Lung (tissue), 11 donors: ENCODE measurements at regions not wholly inside any gene's neighbourhood (a gene's known extent, or its start where the extent isn't known, plus 50 kb on each side); places are given as distances from the start of the nearest gene placed in this dataset.
A peak's percentile ranks its signal among the peaks of the same experiment; 100 is the strongest.
"Not testable (repeated sequence)": the region's sequence is repeated elsewhere in the genome, so short reads cannot be mapped to it uniquely, and the experiment has no call there.

Experiments
- ATAC-seq: fragments of 200-7000 bp; cut with Tn5 transposase; one replicate; pipeline ENCODE4 v1.9.1; 2020; ENCODE audit warnings: moderate number of reproducible peaks; ENCODE audit not compliant: insufficient read depth, low FRiP score
- DNase-seq, 3 donors: peaks; one replicate each; pipeline ENCODE4 v3.0.0-alpha.2; 2013 to 2017
- H3K27ac ChIP-seq, 2 donors: one replicate each; pipeline ENCODE4 v1.5.1; 2013; ENCODE audit warnings: mild to moderate bottlenecking in 2 of 2, moderate library complexity in 2 of 2, control low read depth in 1 of 2, inconsistent platforms in 1 of 2, low read depth in 1 of 2, low read length in 1 of 2
- H3K27me3 ChIP-seq, 3 donors: one replicate each; pipeline ENCODE4 v1.5.1; 2013; ENCODE audit warnings: low read length in 2 of 3; ENCODE audit not compliant: control insufficient read depth in 3 of 3, insufficient read depth in 3 of 3
- H3K36me3 ChIP-seq, 4 donors: one replicate each; pipeline ENCODE4 v1.5.1; 2013; ENCODE audit warnings: low read length in 4 of 4, mild to moderate bottlenecking in 1 of 4, moderate library complexity in 1 of 4; ENCODE audit not compliant: control insufficient read depth in 4 of 4, insufficient read depth in 4 of 4
- H3K4me1 ChIP-seq, 5 donors: one replicate each; pipeline ENCODE4 v1.5.1; 2013; ENCODE audit warnings: low read length in 5 of 5, mild to moderate bottlenecking in 2 of 5, moderate library complexity in 1 of 5; ENCODE audit not compliant: control insufficient read depth in 5 of 5, insufficient read depth in 5 of 5
- H3K4me3 ChIP-seq: one replicate; pipeline ENCODE4 v1.5.1; 2013; ENCODE audit warnings: mild to moderate bottlenecking, control low read depth, moderate library complexity
- H3K9ac ChIP-seq, 2 donors: one replicate each; pipeline ENCODE4 v1.5.1; 2013; ENCODE audit warnings: low read length in 2 of 2, control low read depth in 1 of 2; ENCODE audit not compliant: insufficient read depth in 1 of 2
- H3K9me3 ChIP-seq, 4 donors: one replicate each; pipeline ENCODE4 v1.5.1; 2013; ENCODE audit warnings: low read length in 3 of 4, mild to moderate bottlenecking in 1 of 4, moderate library complexity in 1 of 4; ENCODE audit not compliant: control insufficient read depth in 4 of 4, insufficient read depth in 3 of 4
- WGBS, 2 donors: extraction: QIAGEN DNeasy Blood & Tissue Kit; methylation state at CpG; one replicate each; pipeline ENCODE4 v1.1.7; 2013; 5-methylcytosine and 5-hydroxymethylcytosine counted together
- TF ChIP-seq, protein P1 (sequence below): IDR thresholded peaks from 2 replicates; pipeline ENCODE4 v1.5.1; 2012; ENCODE audit warnings: mild to moderate bottlenecking; ENCODE audit errors: control extremely low read depth, extremely low read depth
- donor health status: control.
- donor health status: control.
- donor health status: Bipolar disorder and iron deficiency.
- donor health status: healthy.
- donor health status: DM: yes; HTN: yes; CAD: no.

DNA sequence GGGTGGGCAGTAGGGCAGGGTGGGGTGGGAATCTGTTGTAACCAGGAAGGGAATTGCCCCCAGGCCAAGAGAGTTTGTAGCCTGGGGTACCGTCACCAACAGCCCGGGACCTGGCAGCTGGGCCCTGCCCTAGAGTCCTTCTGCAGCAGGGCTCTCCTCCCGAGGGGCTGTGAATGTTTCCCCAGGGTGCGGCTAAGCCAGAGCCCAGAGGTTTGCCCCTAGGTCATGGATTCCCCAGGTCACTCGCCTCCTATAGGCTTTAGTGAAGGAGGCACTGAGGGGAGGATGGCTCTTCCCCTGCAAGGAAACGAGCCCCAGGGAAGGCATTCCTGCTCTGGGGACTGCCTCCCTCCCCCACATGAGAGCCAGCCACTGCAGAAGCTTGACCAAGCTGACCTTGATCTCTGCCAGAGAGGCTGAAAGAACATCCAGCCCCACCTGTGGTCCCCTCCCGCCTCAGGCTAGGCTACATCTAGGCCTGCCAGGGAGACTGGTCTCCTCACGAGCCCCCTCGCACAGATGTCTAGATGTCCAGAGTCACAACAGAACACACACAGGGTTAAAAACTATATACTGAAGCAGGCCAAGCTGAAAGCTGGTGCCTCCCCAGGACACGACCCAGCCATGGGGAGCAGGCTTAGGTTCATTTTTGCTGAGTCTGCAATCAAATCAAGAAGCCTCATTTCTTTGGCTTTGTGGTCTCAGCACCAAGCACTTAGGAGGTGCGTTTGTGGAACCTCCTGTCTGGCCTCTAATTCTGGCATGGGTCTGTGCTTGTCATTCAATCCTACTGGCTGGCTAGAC is 69.1 kb upstream of the TAMM41 start:
- no peak overlapping the region for H3K27ac ChIP-seq

DNA sequence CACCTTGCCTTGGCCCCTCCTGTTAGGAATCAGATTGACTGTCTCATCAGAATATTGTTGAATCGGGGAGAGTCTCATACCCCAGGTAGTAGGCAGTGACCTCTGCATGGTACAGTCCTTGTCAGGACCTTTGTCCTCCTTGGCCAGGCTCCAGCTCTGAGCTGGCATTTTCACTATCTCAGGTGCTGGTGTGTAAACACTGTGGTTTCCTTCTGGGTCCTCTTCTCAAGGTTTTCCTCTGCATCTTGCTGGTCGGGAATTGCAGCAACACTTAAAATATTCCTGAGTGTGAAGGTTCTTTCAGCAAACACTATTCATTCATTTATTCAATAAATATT is 69.7 kb upstream of the TAMM41 start:
- H3K27ac ChIP-seq, H3K27me3 ChIP-seq, H3K9me3 ChIP-seq, ATAC-seq, H3K36me3 ChIP-seq, H3K4me3 ChIP-seq, H3K9ac ChIP-seq, H3K4me1 ChIP-seq: not testable (repeated sequence)
- WGBS, 2 donors: 66 to 69% methylated on average over 2 of the region's 2 CpGs
- peak in 1 of 3 donors; percentile 20 for DNase-seq

More for the DNA sequence above, 69.1 kb upstream of the TAMM41 start:
- 78 to 81% methylated on average over 11 of the region's 11 CpGs for WGBS, 2 donors
- H3K9ac ChIP-seq: no peak overlapping the region
- no peaks in the 10 kb centered on the region for H3K4me1 ChIP-seq
- no peak for DNase-seq
- no peak for ATAC-seq
- no peak overlapping the region for H3K4me3 ChIP-seq
- H3K27me3 ChIP-seq: no peaks in the 10 kb centered on the region
- no peaks in the 10 kb centered on the region for H3K9me3 ChIP-seq
- TF ChIP-seq, protein P1, sequence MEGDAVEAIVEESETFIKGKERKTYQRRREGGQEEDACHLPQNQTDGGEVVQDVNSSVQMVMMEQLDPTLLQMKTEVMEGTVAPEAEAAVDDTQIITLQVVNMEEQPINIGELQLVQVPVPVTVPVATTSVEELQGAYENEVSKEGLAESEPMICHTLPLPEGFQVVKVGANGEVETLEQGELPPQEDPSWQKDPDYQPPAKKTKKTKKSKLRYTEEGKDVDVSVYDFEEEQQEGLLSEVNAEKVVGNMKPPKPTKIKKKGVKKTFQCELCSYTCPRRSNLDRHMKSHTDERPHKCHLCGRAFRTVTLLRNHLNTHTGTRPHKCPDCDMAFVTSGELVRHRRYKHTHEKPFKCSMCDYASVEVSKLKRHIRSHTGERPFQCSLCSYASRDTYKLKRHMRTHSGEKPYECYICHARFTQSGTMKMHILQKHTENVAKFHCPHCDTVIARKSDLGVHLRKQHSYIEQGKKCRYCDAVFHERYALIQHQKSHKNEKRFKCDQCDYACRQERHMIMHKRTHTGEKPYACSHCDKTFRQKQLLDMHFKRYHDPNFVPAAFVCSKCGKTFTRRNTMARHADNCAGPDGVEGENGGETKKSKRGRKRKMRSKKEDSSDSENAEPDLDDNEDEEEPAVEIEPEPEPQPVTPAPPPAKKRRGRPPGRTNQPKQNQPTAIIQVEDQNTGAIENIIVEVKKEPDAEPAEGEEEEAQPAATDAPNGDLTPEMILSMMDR: no peak
- H3K36me3 ChIP-seq: no peaks in the 10 kb centered on the region

DNA sequence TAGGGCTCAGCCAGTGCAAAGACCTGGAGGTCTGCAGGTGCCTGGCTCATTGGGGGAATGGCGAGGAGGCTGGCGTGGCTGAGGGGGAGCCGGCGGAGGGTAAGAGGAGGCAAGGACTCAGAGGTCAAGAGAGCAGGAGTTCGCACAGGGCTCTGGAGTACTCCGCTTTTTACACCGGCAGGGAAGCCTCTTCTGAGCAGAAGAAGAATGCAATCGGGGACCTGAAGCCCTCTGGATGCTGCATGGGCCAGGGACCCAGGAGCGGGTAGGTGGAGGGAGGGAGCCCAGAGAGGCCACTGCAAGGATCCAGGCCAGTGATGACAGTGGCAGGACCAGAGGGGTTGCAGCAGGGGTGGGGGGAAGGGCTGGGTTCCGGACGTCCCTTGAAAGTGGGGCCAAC is 70.4 kb upstream of the TAMM41 start:
- no peaks in the 10 kb centered on the region for H3K4me1 ChIP-seq
- no peak for ATAC-seq
- no peak overlapping the region for H3K27ac ChIP-seq
- H3K9me3 ChIP-seq: no peaks in the 10 kb centered on the region
- no peak for DNase-seq
- no peak overlapping the region for H3K4me3 ChIP-seq
- no peaks in the 10 kb centered on the region for H3K27me3 ChIP-seq
- WGBS, 2 donors: 81 to 89% methylated on average over 11 of the region's 11 CpGs
- no peaks in the 10 kb centered on the region for H3K36me3 ChIP-seq
- TF ChIP-seq, protein P1: no peak
- H3K9ac ChIP-seq: no peak overlapping the region

DNA sequence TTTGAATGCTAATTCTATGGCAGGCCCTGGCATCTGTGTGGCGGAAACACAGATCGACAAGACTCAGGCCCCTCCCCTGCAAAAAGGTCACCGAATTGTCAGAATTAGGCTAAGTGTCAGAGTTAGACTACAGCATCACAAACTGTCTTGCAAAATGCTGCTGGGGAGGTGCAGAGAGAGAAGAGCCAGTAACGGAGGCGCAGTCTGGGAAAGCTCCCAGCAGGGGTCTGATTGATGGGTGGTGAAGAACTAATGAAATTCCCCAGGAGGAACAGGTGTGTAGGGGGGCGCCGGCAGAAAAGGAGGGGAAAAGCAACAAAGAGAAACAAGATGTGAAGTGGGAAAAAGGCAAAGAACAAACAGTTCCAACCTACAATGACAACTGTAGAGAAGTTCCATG is 72.7 kb upstream of the TAMM41 start:
- no peaks in the 10 kb centered on the region for H3K9me3 ChIP-seq
- H3K27me3 ChIP-seq: peaks cover 0 to 3% (median 0%) of the 10 kb centered on the region in 3 donors
- no peaks in the 10 kb centered on the region for H3K36me3 ChIP-seq
- TF ChIP-seq, protein P1: no peak
- no peak overlapping the region for H3K4me3 ChIP-seq
- H3K9ac ChIP-seq: no peak overlapping the region
- no peak overlapping the region for H3K27ac ChIP-seq
- WGBS, 2 donors: 63 to 65% methylated on average over 7 of the region's 7 CpGs
- no peak for DNase-seq
- no peak for ATAC-seq
- H3K4me1 ChIP-seq: no peaks in the 10 kb centered on the region
